Astrocyte (in vitro differentiated cells and primary cell): ENCODE measurements at regions not wholly inside any gene's neighbourhood (a gene's known extent, or its start where the extent isn't known, plus 50 kb on each side); places are given as distances from the start of the nearest gene placed in this dataset.

Experiments used
- DNase-seq: peaks from one replicate; pipeline ENCODE4 v3.0.0-alpha.2; 2010; ENCODE audit warnings: low read depth
- FAIRE-seq: peaks from 2 replicates; lab custom pipeline; 2011; peaks lifted over from hg19 to GRCh38; lab: Jason Lieb, UNC
- H2AFZ ChIP-seq: 2 replicates; pipeline ENCODE4 v1.6.0; 2012; ENCODE audit warnings: low read depth, low read length, inconsistent platforms
- H3K27ac ChIP-seq: 2 replicates; pipeline ENCODE4 v1.5.1; 2011; ENCODE audit warnings: low read depth, low read length, inconsistent platforms
- H3K27me3 ChIP-seq: 2 replicates; pipeline ENCODE4 v1.6.0; 2011; ENCODE audit warnings: low read length, inconsistent platforms; ENCODE audit not compliant: insufficient read depth
- H3K36me3 ChIP-seq: 2 replicates; pipeline ENCODE4 v1.5.1; 2011; ENCODE audit warnings: low read length, inconsistent platforms; ENCODE audit not compliant: insufficient read depth
- H3K4me1 ChIP-seq: 2 replicates; pipeline ENCODE4 v1.5.1; 2011; ENCODE audit warnings: low read length, inconsistent platforms; ENCODE audit not compliant: insufficient read depth
- H3K4me2 ChIP-seq: 2 replicates; pipeline ENCODE4 v1.6.0; 2012; ENCODE audit warnings: low read length, inconsistent platforms
- H3K4me3 ChIP-seq: 2 replicates; pipeline ENCODE4 v1.5.1; 2011; ENCODE audit warnings: low read depth, mild to moderate bottlenecking, low read length, inconsistent platforms; ENCODE audit not compliant: insufficient read depth
- H3K79me2 ChIP-seq: 2 replicates; pipeline ENCODE4 v1.6.0; 2012; ENCODE audit warnings: mild to moderate bottlenecking, low read length, inconsistent platforms; ENCODE audit not compliant: insufficient read depth
- H3K9ac ChIP-seq: 2 replicates; pipeline ENCODE4 v1.6.0; 2012; ENCODE audit warnings: mild to moderate bottlenecking, low read length, inconsistent platforms
- H3K9me3 ChIP-seq: 2 replicates; pipeline ENCODE4 v1.5.1; 2012; ENCODE audit warnings: low read depth, mild to moderate bottlenecking, low read length, inconsistent platforms; ENCODE audit not compliant: insufficient read depth
- H4K20me1 ChIP-seq: 2 replicates; pipeline ENCODE4 v1.6.0; 2012; ENCODE audit warnings: low read length, inconsistent platforms; ENCODE audit not compliant: insufficient read depth
- H3K27ac Mint-ChIP-seq: one replicate; pipeline ENCODE4 v1.8.0; 2021; ENCODE audit warnings: mild to moderate bottlenecking, mixed read lengths; ENCODE audit not compliant: unreplicated experiment
- H3K27me3 Mint-ChIP-seq: one replicate; pipeline ENCODE4 v1.8.0; 2021; ENCODE audit warnings: low read depth, mixed read lengths; ENCODE audit not compliant: unreplicated experiment
- H3K36me3 Mint-ChIP-seq: one replicate; pipeline ENCODE4 v1.8.0; 2021; ENCODE audit warnings: low read depth, mixed read lengths; ENCODE audit not compliant: unreplicated experiment
- H3K4me1 Mint-ChIP-seq: one replicate; pipeline ENCODE4 v1.8.0; 2021; ENCODE audit warnings: low read depth, mixed read lengths; ENCODE audit not compliant: unreplicated experiment
- H3K4me3 Mint-ChIP-seq: one replicate; pipeline ENCODE4 v1.8.0; 2021; ENCODE audit warnings: mild to moderate bottlenecking, moderate library complexity, mixed read lengths; ENCODE audit not compliant: unreplicated experiment
- H3K9me3 Mint-ChIP-seq: one replicate; pipeline ENCODE4 v1.8.0; 2021; ENCODE audit warnings: mild to moderate bottlenecking, mixed read lengths; ENCODE audit not compliant: unreplicated experiment
- EZH2 ChIP-seq: IDR thresholded peaks from 2 replicates; pipeline ENCODE4 v1.6.1; 2012; ENCODE audit warnings: mild to moderate bottlenecking, low read length, inconsistent platforms; ENCODE audit not compliant: insufficient read depth
- TF ChIP-seq, protein P1 (sequence below): IDR thresholded peaks from 2 replicates; pipeline ENCODE4 v1.5.1; 2011; ENCODE audit warnings: low read depth, mild to moderate bottlenecking, inconsistent platforms, low read length, moderate library complexity; ENCODE audit not compliant: insufficient read depth

DNA sequence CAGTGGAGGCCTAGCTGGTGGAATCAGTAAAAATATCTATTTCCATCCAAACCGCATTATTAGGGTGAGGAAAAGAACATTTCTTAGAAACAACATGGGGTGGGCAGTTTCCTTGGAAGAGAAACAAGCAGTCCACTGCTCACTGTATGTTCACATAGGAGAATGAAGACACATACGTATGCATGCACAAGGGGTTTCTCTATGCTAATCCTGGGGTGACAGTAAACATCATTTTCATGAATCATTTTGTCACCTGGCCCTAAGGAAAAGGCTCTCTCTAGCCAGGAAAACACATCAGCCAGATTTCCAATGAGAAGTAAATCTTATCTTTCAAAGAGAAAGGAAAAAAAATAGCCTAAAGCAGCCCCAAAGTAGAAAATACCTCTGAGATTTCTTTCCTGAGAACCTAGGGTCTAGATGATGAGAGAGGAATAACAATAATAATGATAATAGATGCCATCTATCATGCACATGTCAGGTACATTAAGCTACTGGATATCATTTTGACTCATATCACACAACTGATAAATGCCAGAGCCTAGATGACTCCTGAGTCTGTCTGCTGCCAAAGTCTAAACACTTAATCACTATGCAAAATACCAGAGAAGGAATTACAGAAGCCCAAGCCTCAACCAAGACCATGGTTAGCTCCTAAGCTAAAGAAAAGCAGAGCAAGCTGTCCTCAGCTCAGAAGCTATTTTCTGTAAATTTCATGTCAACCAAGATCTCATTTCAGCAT, 520.5 kb upstream of the TMPO start:
- no peaks in the 10 kb centered on the region for H4K20me1 ChIP-seq
- peaks cover 3% of the 10 kb centered on the region for H3K4me1 Mint-ChIP-seq
- no peaks in the 10 kb centered on the region for H3K27me3 ChIP-seq
- DNase-seq: no peak
- H3K27ac ChIP-seq: no peak overlapping the region
- H3K4me3 ChIP-seq: no peak overlapping the region
- no peaks in the 10 kb centered on the region for H3K9me3 ChIP-seq
- no peak overlapping the region for H3K4me3 Mint-ChIP-seq
- H3K27me3 Mint-ChIP-seq: no peaks in the 10 kb centered on the region
- no peaks in the 10 kb centered on the region for H3K79me2 ChIP-seq
- no peaks in the 10 kb centered on the region for H3K36me3 Mint-ChIP-seq
- H3K9ac ChIP-seq: no peak overlapping the region
- FAIRE-seq: no peak
- no peak overlapping the region for H3K4me2 ChIP-seq
- H3K27ac Mint-ChIP-seq: no peak overlapping the region
- no peaks in the 10 kb centered on the region for H3K9me3 Mint-ChIP-seq
- H3K36me3 ChIP-seq: no peaks in the 10 kb centered on the region
- no peaks in the 10 kb centered on the region for H3K4me1 ChIP-seq
- no peak overlapping the region for H2AFZ ChIP-seq
- TF ChIP-seq, protein P1, sequence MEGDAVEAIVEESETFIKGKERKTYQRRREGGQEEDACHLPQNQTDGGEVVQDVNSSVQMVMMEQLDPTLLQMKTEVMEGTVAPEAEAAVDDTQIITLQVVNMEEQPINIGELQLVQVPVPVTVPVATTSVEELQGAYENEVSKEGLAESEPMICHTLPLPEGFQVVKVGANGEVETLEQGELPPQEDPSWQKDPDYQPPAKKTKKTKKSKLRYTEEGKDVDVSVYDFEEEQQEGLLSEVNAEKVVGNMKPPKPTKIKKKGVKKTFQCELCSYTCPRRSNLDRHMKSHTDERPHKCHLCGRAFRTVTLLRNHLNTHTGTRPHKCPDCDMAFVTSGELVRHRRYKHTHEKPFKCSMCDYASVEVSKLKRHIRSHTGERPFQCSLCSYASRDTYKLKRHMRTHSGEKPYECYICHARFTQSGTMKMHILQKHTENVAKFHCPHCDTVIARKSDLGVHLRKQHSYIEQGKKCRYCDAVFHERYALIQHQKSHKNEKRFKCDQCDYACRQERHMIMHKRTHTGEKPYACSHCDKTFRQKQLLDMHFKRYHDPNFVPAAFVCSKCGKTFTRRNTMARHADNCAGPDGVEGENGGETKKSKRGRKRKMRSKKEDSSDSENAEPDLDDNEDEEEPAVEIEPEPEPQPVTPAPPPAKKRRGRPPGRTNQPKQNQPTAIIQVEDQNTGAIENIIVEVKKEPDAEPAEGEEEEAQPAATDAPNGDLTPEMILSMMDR: no peak
- no peak for TF ChIP-seq EZH2

DNA sequence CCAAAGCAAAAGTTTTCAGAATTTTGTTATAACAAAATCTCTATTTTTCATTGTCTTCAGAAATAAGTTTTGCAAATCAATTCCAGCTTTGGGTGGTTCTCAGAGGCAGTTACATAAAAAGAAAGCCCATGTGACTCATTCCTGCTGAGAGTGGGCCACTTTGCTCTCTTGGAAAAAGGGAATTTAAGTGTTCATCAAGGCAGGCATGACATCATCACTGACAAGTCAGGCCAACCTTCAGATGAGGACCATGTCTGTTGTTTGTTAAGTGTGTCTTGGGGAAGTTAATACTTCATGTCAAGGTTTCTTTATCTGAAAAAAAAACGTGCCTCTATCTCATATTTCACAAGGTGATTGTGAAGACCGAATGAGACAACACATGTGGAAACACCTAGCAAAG, 519.8 kb upstream of the TMPO start:
- Histone ChIP-seq H2AFZ (no peak overlapping the region), H4K20me1 (no peaks in the 10 kb centered on the region), H3K27ac (no peak overlapping the region), H3K36me3 (no peaks in the 10 kb centered on the region), H3K9me3 (no peaks in the 10 kb centered on the region), H3K4me2 (no peak overlapping the region), H3K79me2 (no peaks in the 10 kb centered on the region), H3K27me3 (no peaks in the 10 kb centered on the region), H3K9ac (no peak overlapping the region), H3K4me1 (no peaks in the 10 kb centered on the region), H3K4me3 (no peak overlapping the region)
- Mint-ChIP-seq H3K9me3 (no peaks in the 10 kb centered on the region), H3K4me3 (no peak overlapping the region), H3K27me3 (no peaks in the 10 kb centered on the region), H3K4me1 (peaks cover 3% of the 10 kb centered on the region), H3K27ac (no peak overlapping the region), H3K36me3 (no peaks in the 10 kb centered on the region)
- no peak for DNase-seq
- FAIRE-seq: no peak
- TF ChIP-seq EZH2: no peak
- TF ChIP-seq, protein P1: no peak

DNA sequence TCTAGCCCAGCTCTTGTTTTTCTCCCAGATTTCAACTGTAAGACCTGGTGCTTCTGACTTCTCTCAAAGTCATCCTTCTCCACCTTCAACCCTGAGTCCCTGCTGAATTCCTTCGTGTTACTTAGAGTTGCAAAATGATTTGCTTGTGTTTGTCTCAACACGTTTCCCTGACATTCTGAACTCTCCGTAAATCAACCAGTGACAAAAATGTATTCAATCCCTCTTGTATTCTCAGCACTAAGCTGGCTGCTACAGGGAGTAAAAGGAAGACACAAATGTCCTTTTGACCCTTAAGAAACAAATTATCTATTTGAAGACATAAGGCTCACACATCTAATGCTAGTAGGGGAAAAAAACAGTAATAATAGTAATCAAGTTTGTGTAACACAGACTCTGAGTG, 514.0 kb upstream of the TMPO start:
- TF ChIP-seq, protein P1: no peak
- TF ChIP-seq EZH2: no peak
- no peak for FAIRE-seq
- Histone ChIP-seq H3K9me3 (no peaks in the 10 kb centered on the region), H4K20me1 (no peaks in the 10 kb centered on the region), H3K27me3 (no peaks in the 10 kb centered on the region), H3K79me2 (no peaks in the 10 kb centered on the region), H3K4me1 (no peaks in the 10 kb centered on the region), H3K36me3 (no peaks in the 10 kb centered on the region), H3K27ac (no peak overlapping the region), H2AFZ (no peak overlapping the region), H3K4me3 (no peak overlapping the region), H3K4me2 (no peak overlapping the region), H3K9ac (no peak overlapping the region)
- H3K4me1 Mint-ChIP-seq: no peaks in the 10 kb centered on the region
- DNase-seq: no peak
- no peak overlapping the region for H3K27ac Mint-ChIP-seq
- H3K36me3 Mint-ChIP-seq: no peaks in the 10 kb centered on the region
- H3K27me3 Mint-ChIP-seq: peaks cover 2% of the 10 kb centered on the region
- no peaks in the 10 kb centered on the region for H3K9me3 Mint-ChIP-seq
- no peak overlapping the region for H3K4me3 Mint-ChIP-seq
